HCT116 (cell line): ENCODE measurements at regions not wholly inside any gene's neighbourhood (a gene's known extent, or its start where the extent isn't known, plus 50 kb on each side); places are given as distances from the start of the nearest gene placed in this dataset.

Experiments
- CEBPB ChIP-seq: IDR thresholded peaks from 2 replicates; pipeline ENCODE4 v1.6.1; 2012; ENCODE audit warnings: low read depth
- EZH2 ChIP-seq: fragments of 200-600 bp; sonication (generic); IDR thresholded peaks from 2 replicates; pipeline ENCODE4 v1.6.1; 2017; ENCODE audit warnings: antibody characterized with exemption, mixed run types
- FOSL1 ChIP-seq: IDR thresholded peaks from 2 replicates; pipeline ENCODE4 v1.6.1; 2012; ENCODE audit warnings: low read depth
- JUND ChIP-seq: IDR thresholded peaks from 2 replicates; pipeline ENCODE4 v1.6.1; 2012
- POLR2A ChIP-seq: IDR thresholded peaks from 2 replicates; pipeline ENCODE4 v1.7.0; 2011; ENCODE audit warnings: borderline replicate concordance; ENCODE audit not compliant: insufficient read depth, insufficient read length; ENCODE audit errors: extremely low read depth
- RAD21 ChIP-seq: IDR thresholded peaks from 2 replicates; pipeline ENCODE4 v1.6.1; 2012; ENCODE audit warnings: low read depth, mild to moderate bottlenecking
- TCF7L2 ChIP-seq: IDR thresholded peaks from 2 replicates; pipeline ENCODE4 v1.7.0; 2011; ENCODE audit warnings: borderline replicate concordance, inconsistent platforms; ENCODE audit not compliant: insufficient read depth, insufficient read length; ENCODE audit errors: extremely low read depth
- ZFX ChIP-seq: fragments of 450-650 bp; IDR thresholded peaks from 2 replicates; pipeline ENCODE4 v1.6.1; 2017
- ZNF274 ChIP-seq: fragments of 200-500 bp; sonication (Bioruptor generic); IDR thresholded peaks from 2 replicates; pipeline ENCODE4 v1.6.1; 2014; ENCODE audit warnings: mild to moderate bottlenecking, low read depth, low read length, inconsistent platforms
- TF ChIP-seq, protein P1 (sequence below), 3 experiments: fragments of 200-600 bp in 1 of 3; sonication (generic) in 1 of 3; IDR thresholded peaks in 2 of 3; conservative IDR thresholded peaks in 1 of 3; 2 replicates each; pipeline ENCODE4 v1.5.1; 2012 to 2017; ENCODE audit warnings: low read depth in 2 of 3, low read length in 2 of 3, antibody characterized with exemption in 1 of 3, borderline replicate concordance in 1 of 3, control low read depth in 1 of 3, mild to moderate bottlenecking in 1 of 3, mixed read lengths in 1 of 3, mixed run types in 1 of 3, moderate library complexity in 1 of 3; ENCODE audit not compliant: insufficient read depth in 1 of 3

DNA sequence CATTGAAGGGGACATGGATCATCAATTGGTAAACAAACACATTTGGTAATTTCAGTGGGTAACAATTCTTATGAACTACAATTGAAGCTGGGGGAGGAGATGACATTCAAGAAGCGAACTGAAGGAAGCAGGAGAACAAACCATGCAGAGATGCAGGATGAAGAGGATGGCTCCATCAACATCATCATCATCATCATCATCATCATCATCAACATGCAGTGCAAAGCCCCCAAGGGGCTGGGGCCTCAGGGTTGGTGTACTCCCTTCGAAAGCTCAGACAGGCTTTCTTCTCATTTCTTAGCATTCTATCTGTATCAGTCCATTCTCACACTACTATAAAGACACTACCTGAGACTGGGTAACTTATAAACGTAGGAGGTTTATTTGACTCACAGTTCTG, 105.8 kb downstream of the DUSP10 start:
- TF ChIP-seq POLR2A = no peak
- no peak for TF ChIP-seq CEBPB
- TF ChIP-seq EZH2 = no peak
- TF ChIP-seq, protein P1, sequence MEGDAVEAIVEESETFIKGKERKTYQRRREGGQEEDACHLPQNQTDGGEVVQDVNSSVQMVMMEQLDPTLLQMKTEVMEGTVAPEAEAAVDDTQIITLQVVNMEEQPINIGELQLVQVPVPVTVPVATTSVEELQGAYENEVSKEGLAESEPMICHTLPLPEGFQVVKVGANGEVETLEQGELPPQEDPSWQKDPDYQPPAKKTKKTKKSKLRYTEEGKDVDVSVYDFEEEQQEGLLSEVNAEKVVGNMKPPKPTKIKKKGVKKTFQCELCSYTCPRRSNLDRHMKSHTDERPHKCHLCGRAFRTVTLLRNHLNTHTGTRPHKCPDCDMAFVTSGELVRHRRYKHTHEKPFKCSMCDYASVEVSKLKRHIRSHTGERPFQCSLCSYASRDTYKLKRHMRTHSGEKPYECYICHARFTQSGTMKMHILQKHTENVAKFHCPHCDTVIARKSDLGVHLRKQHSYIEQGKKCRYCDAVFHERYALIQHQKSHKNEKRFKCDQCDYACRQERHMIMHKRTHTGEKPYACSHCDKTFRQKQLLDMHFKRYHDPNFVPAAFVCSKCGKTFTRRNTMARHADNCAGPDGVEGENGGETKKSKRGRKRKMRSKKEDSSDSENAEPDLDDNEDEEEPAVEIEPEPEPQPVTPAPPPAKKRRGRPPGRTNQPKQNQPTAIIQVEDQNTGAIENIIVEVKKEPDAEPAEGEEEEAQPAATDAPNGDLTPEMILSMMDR (IDR thresholded peaks at IDR 0.05 in 2 of 3, conservative IDR thresholded peaks at IDR 0.05 in 1 of 3; ENCODE audit: borderline replicate concordance in 1 of 3, insufficient read depth in 1 of 3, low read depth in 2 of 3, low read length in 2 of 3) = no peak
- TF ChIP-seq ZNF274 = no peak
- TF ChIP-seq ZFX = no peak
- TF ChIP-seq RAD21 = no peak
- no peak for TF ChIP-seq FOSL1
- no peak for TF ChIP-seq TCF7L2
- no peak for TF ChIP-seq JUND
